ENCODE measurements at regions not wholly inside any gene's neighbourhood (a gene's known extent, or its start where the extent isn't known, plus 50 kb on each side); places are given as distances from the start of the nearest gene placed in this dataset.
A peak's percentile ranks its signal among the peaks of the same experiment; 100 is the strongest.

DNA sequence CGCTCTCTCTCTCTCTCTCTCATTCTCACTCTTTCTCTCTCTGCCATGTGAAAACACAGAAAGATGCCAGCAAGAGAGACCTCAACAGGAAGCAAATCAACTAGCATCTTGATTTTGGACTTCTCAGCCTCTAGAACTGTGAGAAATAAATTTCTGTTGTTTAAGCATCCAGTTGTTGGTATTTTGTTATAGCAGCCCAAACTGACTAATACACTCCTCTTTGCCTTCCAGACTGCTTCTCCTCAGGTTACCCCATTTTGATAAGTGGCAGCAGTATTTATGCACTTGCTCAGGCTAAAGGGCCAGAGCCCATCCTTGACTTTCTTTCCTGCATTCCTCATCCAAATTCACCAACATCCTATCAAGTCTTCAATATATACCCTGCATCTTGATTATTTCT, 76.6 kb upstream of the NANOGP8 start:
- no peak for TF ChIP-seq HEYL (CRISPR knock-in tag; IDR thresholded peaks at IDR 0.05)
- no peak for TF ChIP-seq ZFP36 (IDR thresholded peaks at IDR 0.05; ENCODE audit: borderline replicate concordance, partially characterized antibody)
- TF ChIP-seq ZSCAN20 (CRISPR knock-in tag; IDR thresholded peaks at IDR 0.05) = no peak
- no peak for TF ChIP-seq HOXB5 (CRISPR knock-in tag; IDR thresholded peaks at IDR 0.05)
- TF ChIP-seq KDM1A (IDR thresholded peaks at IDR 0.05; ENCODE audit: low read depth) = no peak
- TF ChIP-seq SMC3 (IDR thresholded peaks at IDR 0.05) = no peak
- TF ChIP-seq, protein P1, sequence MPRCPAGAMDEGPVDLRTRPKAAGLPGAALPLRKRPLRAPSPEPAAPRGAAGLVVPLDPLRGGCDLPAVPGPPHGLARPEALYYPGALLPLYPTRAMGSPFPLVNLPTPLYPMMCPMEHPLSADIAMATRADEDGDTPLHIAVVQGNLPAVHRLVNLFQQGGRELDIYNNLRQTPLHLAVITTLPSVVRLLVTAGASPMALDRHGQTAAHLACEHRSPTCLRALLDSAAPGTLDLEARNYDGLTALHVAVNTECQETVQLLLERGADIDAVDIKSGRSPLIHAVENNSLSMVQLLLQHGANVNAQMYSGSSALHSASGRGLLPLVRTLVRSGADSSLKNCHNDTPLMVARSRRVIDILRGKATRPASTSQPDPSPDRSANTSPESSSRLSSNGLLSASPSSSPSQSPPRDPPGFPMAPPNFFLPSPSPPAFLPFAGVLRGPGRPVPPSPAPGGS (IDR thresholded peaks at IDR 0.05) = no peak
- TF ChIP-seq GATA3 (IDR thresholded peaks at IDR 0.05; ENCODE audit: borderline replicate concordance) = no peak
- TF ChIP-seq SREBF2 (IDR thresholded peaks at IDR 0.05) = no peak
- TF ChIP-seq TFCP2L1 (CRISPR knock-in tag; IDR thresholded peaks at IDR 0.05) = no peak
- TF ChIP-seq ZC3H11A (IDR thresholded peaks at IDR 0.05) = no peak
- TF ChIP-seq NFE2L2 (conservative IDR thresholded peaks at IDR 0.05; ENCODE audit: low read length) = no peak
- TF ChIP-seq EP300 (IDR thresholded peaks at IDR 0.05) = no peak
- TF ChIP-seq RARB (CRISPR knock-in tag; IDR thresholded peaks at IDR 0.05) = no peak
- TF ChIP-seq, protein P2, sequence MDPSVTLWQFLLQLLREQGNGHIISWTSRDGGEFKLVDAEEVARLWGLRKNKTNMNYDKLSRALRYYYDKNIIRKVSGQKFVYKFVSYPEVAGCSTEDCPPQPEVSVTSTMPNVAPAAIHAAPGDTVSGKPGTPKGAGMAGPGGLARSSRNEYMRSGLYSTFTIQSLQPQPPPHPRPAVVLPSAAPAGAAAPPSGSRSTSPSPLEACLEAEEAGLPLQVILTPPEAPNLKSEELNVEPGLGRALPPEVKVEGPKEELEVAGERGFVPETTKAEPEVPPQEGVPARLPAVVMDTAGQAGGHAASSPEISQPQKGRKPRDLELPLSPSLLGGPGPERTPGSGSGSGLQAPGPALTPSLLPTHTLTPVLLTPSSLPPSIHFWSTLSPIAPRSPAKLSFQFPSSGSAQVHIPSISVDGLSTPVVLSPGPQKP (IDR thresholded peaks at IDR 0.05; ENCODE audit: low read depth, low read length) = no peak
- TF ChIP-seq RAD21 (conservative IDR thresholded peaks at IDR 0.05 in 1 of 2, IDR thresholded peaks at IDR 0.05 in 1 of 2) = no peak
- H3K4me2 ChIP-seq = no peak overlapping the region
- POLR2A ChIA-PET = no interaction called here

DNA sequence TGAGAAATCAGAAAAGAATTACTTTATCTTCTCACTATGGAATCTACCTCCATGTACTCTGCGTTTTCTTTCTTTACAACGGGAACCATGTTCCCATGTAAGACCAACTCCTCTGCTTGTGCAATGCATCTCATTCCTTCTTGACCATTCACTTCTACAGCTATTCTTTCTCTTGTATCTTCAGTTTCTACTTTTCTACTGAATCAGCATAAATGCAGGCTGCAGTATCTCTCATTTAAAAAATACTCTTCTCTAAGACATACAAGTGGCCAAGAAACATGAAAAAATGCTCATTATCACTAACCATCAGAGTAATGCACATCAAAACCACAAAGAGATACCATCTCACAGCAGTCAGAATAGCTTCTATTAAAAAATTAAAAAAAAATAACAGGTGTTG, 74.1 kb upstream of the NANOGP8 start:
- Histone ChIP-seq H3K4me3 (no peak overlapping the region), H3K4me1 (no peaks in the 10 kb centered on the region), H3K9me3 (no peaks in the 10 kb centered on the region), H3K27ac (no peak overlapping the region), H3K4me2 (no peak overlapping the region)
- ChIA-PET POLR2A (no interaction called here), CTCF (no interaction called here)
- ATAC-seq = no peak
- FAIRE-seq = peak; percentile 59
- no peak for DNase-seq (ENCODE audit: low read depth in 1 of 2, low spot score in 1 of 2)
- TF ChIP-seq GATA3 (IDR thresholded peaks at IDR 0.05; ENCODE audit: borderline replicate concordance) = no peak
- TF ChIP-seq, protein P2 (IDR thresholded peaks at IDR 0.05; ENCODE audit: low read depth, low read length) = no peak
- TF ChIP-seq MAFK (IDR thresholded peaks at IDR 0.05; ENCODE audit: partially characterized antibody) = peak; percentile 90
- 19% methylated on average over 2 of the region's 2 CpGs for WGBS (ENCODE audit: missing lambda C conversion rate)

More for the DNA sequence above, 76.6 kb upstream of the NANOGP8 start:
- FAIRE-seq (no peak), DNase-seq (ENCODE audit: low read depth in 1 of 2, low spot score in 1 of 2) (no peak), ATAC-seq (no peak)
- H3K9me3 ChIP-seq = no peaks in the 10 kb centered on the region
- H3K4me1 ChIP-seq = no peaks in the 10 kb centered on the region
- WGBS (ENCODE audit: missing lambda C conversion rate) = 22% methylated on average over 1 of the region's 1 CpG
- no peak overlapping the region for H3K4me3 ChIP-seq
- H3K27ac ChIP-seq = no peak overlapping the region
- CTCF ChIA-PET = no interaction called here

DNA sequence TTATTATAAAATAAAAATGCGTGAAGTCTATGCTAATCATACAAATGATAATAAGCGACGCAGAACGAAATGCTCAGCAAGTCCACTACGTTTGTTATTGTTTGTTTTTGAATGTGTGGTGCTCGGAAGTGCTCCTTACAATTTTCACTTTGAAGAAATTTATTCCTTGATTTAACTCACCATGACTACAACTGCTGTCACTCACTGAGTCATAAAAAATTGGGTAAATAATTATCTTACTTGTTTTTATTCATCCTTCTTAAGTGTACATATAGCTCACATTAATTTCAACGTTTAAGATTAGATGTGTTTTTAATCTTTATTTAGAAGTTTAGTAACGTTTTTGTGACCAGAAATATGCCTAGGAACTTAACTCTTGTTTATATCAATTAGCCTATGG, 66.7 kb upstream of the NANOGP8 start:
- ChIA-PET CTCF (no interaction called here), POLR2A (no interaction called here)
- FAIRE-seq (no peak), ATAC-seq (no peak), DNase-seq (ENCODE audit: low read depth in 1 of 2, low spot score in 1 of 2) (no peak)
- Histone ChIP-seq H3K9me3 (no peaks in the 10 kb centered on the region), H3K4me1 (no peaks in the 10 kb centered on the region), H3K4me2 (no peak overlapping the region), H3K4me3 (no peak overlapping the region), H3K27ac (no peak overlapping the region)
- 47% methylated on average over 8 of the region's 8 CpGs for WGBS (ENCODE audit: missing lambda C conversion rate)
- no peak for TF ChIP-seq NPAS2 (CRISPR knock-in tag; IDR thresholded peaks at IDR 0.05; ENCODE audit: borderline replicate concordance)
- TF ChIP-seq, protein P3, sequence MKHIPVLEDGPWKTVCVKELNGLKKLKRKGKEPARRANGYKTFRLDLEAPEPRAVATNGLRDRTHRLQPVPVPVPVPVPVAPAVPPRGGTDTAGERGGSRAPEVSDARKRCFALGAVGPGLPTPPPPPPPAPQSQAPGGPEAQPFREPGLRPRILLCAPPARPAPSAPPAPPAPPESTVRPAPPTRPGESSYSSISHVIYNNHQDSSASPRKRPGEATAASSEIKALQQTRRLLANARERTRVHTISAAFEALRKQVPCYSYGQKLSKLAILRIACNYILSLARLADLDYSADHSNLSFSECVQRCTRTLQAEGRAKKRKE (CRISPR knock-in tag; IDR thresholded peaks at IDR 0.05; ENCODE audit: low read depth) = no peak
- TF ChIP-seq CHD2 (IDR thresholded peaks at IDR 0.05; ENCODE audit: low read length, partially characterized antibody) = no peak
- no peak for TF ChIP-seq ZFP36 (IDR thresholded peaks at IDR 0.05; ENCODE audit: borderline replicate concordance, partially characterized antibody)
- TF ChIP-seq, protein P2 (IDR thresholded peaks at IDR 0.05; ENCODE audit: low read depth, low read length) = no peak
- TF ChIP-seq, protein P4, sequence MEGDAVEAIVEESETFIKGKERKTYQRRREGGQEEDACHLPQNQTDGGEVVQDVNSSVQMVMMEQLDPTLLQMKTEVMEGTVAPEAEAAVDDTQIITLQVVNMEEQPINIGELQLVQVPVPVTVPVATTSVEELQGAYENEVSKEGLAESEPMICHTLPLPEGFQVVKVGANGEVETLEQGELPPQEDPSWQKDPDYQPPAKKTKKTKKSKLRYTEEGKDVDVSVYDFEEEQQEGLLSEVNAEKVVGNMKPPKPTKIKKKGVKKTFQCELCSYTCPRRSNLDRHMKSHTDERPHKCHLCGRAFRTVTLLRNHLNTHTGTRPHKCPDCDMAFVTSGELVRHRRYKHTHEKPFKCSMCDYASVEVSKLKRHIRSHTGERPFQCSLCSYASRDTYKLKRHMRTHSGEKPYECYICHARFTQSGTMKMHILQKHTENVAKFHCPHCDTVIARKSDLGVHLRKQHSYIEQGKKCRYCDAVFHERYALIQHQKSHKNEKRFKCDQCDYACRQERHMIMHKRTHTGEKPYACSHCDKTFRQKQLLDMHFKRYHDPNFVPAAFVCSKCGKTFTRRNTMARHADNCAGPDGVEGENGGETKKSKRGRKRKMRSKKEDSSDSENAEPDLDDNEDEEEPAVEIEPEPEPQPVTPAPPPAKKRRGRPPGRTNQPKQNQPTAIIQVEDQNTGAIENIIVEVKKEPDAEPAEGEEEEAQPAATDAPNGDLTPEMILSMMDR (IDR thresholded peaks at IDR 0.05) = no peak
- TF ChIP-seq SMC3 (IDR thresholded peaks at IDR 0.05) = no peak
- TF ChIP-seq CEBPB (IDR thresholded peaks at IDR 0.05) = no peak
- no peak for TF ChIP-seq FOXS1 (CRISPR knock-in tag; IDR thresholded peaks at IDR 0.05)
- no peak for TF ChIP-seq TFCP2L1 (CRISPR knock-in tag; IDR thresholded peaks at IDR 0.05)
- no peak for TF ChIP-seq HOXA7 (CRISPR knock-in tag; IDR thresholded peaks at IDR 0.05)
- TF ChIP-seq HDAC2 (IDR thresholded peaks at IDR 0.05) = no peak
- TF ChIP-seq ZNF302 (CRISPR knock-in tag; IDR thresholded peaks at IDR 0.05) = no peak
